Central memory CD8-positive, alpha-beta T cell (primary cell): ENCODE measurements at regions not wholly inside any gene's neighbourhood (a gene's known extent, or its start where the extent isn't known, plus 50 kb on each side); places are given as distances from the start of the nearest gene placed in this dataset.
"Not testable (repeated sequence)": the region's sequence is repeated elsewhere in the genome, so short reads cannot be mapped to it uniquely, and the experiment has no call there.

Experiments
- ATAC-seq: fragments of 150-1000 bp; cut with Tn5 transposase; replicated peaks from 2 replicates; pipeline ENCODE4 v1.10.0; 2022; ENCODE audit warnings: mild to moderate bottlenecking, moderate FRiP score, moderate number of reproducible peaks; ENCODE audit not compliant: poor library complexity, severe bottlenecking; ENCODE audit errors: extremely low read depth
- DNase-seq, 2 donors: peaks; one replicate each; pipeline ENCODE4 v3.0.0; 2021; ENCODE audit warnings: low spot score in 2 of 2
- H3K27ac Mint-ChIP-seq: one replicate; pipeline ENCODE4 v1.8.0; 2022; ENCODE audit warnings: low read depth, mild to moderate bottlenecking, moderate library complexity, mixed read lengths
- H3K27me3 Mint-ChIP-seq: one replicate; pipeline ENCODE4 v1.8.0; 2022; ENCODE audit warnings: mixed read lengths
- H3K36me3 Mint-ChIP-seq: one replicate; pipeline ENCODE4 v1.8.0; 2022; ENCODE audit warnings: mild to moderate bottlenecking, moderate library complexity, mixed read lengths; ENCODE audit not compliant: insufficient read depth
- H3K4me1 Mint-ChIP-seq: one replicate; pipeline ENCODE4 v1.8.0; 2022; ENCODE audit warnings: mixed read lengths
- H3K4me3 Mint-ChIP-seq: one replicate; pipeline ENCODE4 v1.8.0; 2022; ENCODE audit warnings: mild to moderate bottlenecking, moderate library complexity, mixed read lengths
- H3K9me3 Mint-ChIP-seq: one replicate; pipeline ENCODE4 v1.8.0; 2022; ENCODE audit warnings: mixed read lengths

DNA sequence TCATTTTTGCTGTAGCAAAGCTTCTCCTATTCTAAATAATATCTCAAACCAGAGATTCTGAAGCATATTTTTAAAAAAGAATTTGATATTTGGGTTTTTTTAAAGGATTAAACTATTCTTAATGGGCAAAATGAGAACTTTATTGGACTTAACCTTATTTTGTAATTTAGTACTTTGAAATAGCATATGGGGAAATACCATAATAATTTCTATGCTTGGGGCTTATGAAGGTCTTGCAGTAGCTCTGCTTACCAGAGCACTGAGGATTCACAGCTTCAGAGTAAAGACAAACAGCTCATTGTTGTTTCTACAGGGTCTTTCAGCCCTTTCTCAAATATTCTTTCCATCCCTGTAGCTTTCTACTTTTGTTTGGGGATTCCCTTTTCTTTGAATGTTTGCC, 111.2 kb upstream of the ZNF648 start:
- H3K4me3 Mint-ChIP-seq: no peak overlapping the region
- ATAC-seq (no peak), DNase-seq (no peak)
- peaks cover 3% of the 10 kb centered on the region for H3K36me3 Mint-ChIP-seq
- H3K27me3 Mint-ChIP-seq: peaks cover 7% of the 10 kb centered on the region
- no peaks in the 10 kb centered on the region for H3K4me1 Mint-ChIP-seq
- no peaks in the 10 kb centered on the region for H3K9me3 Mint-ChIP-seq
- H3K27ac Mint-ChIP-seq: no peak overlapping the region

- Mint-ChIP-seq H3K27me3 (no peaks in the 10 kb centered on the region), H3K4me3 (no peak overlapping the region), H3K36me3 (peaks cover 3% of the 10 kb centered on the region), H3K4me1 (no peaks in the 10 kb centered on the region), H3K27ac (no peak overlapping the region), H3K9me3 (no peaks in the 10 kb centered on the region)
- ATAC-seq (no peak), DNase-seq (no peak)
These were observed 109.5 kb upstream of the ZNF648 start for GRCh38 chr1:182170891-182171461.

GRCh38 chr1:182169203-182169602, 107.7 kb upstream of the ZNF648 start:
- H3K36me3 Mint-ChIP-seq: peaks cover 3% of the 10 kb centered on the region
- H3K4me3 Mint-ChIP-seq: no peak overlapping the region
- ATAC-seq (no peak), DNase-seq (no peak)
- no peaks in the 10 kb centered on the region for H3K4me1 Mint-ChIP-seq
- H3K9me3 Mint-ChIP-seq: no peaks in the 10 kb centered on the region
- no peak overlapping the region for H3K27ac Mint-ChIP-seq
- H3K27me3 Mint-ChIP-seq: peaks cover 15% of the 10 kb centered on the region

- no peak for ATAC-seq
- H3K4me1 Mint-ChIP-seq: no peaks in the 10 kb centered on the region
- no peak for DNase-seq
- H3K4me3 Mint-ChIP-seq: no peak overlapping the region
- H3K9me3 Mint-ChIP-seq: no peaks in the 10 kb centered on the region
- peaks cover 24% of the 10 kb centered on the region for H3K27me3 Mint-ChIP-seq
- peaks cover 3% of the 10 kb centered on the region for H3K36me3 Mint-ChIP-seq
- no peak overlapping the region for H3K27ac Mint-ChIP-seq
These were observed 105.2 kb upstream of the ZNF648 start for GRCh38 chr1:182166750-182167149.

DNA sequence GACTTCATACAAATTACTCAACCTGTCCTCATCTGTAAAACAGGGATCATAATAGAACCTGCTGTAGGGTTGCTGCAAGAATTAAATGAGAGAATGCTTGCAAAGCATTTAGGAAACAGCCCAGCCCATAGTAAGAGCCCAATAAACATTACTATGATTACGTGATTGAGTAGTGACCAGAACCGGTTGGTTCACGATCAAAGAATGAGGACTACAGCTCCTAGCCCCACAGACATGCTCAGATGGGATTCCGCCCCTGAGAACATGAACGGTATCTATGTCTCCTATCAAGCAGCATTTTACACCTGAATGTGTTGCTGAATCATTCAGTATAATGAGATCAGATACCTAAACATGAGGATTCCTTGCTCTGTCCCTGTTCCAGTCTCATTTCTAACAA, 104.8 kb upstream of the ZNF648 start:
- Mint-ChIP-seq H3K27me3 (peaks cover 24% of the 10 kb centered on the region), H3K4me1 (no peaks in the 10 kb centered on the region), H3K36me3 (peaks cover 3% of the 10 kb centered on the region), H3K9me3 (no peaks in the 10 kb centered on the region), H3K4me3 (no peak overlapping the region), H3K27ac (no peak overlapping the region)
- DNase-seq (no peak), ATAC-seq (no peak)

GRCh38 chr1:182164273-182164672, 102.8 kb upstream of the ZNF648 start:
- ATAC-seq (no peak), DNase-seq (no peak)
- H3K4me3 Mint-ChIP-seq: no peak overlapping the region
- peaks cover under 1% of the 10 kb centered on the region for H3K36me3 Mint-ChIP-seq
- H3K4me1 Mint-ChIP-seq: no peaks in the 10 kb centered on the region
- no peaks in the 10 kb centered on the region for H3K9me3 Mint-ChIP-seq
- H3K27me3 Mint-ChIP-seq: peaks cover 24% of the 10 kb centered on the region
- no peak overlapping the region for H3K27ac Mint-ChIP-seq

- peaks cover 24% of the 10 kb centered on the region for H3K27me3 Mint-ChIP-seq
These were observed 102.3 kb upstream of the ZNF648 start for GRCh38 chr1:182163821-182164223.

DNA sequence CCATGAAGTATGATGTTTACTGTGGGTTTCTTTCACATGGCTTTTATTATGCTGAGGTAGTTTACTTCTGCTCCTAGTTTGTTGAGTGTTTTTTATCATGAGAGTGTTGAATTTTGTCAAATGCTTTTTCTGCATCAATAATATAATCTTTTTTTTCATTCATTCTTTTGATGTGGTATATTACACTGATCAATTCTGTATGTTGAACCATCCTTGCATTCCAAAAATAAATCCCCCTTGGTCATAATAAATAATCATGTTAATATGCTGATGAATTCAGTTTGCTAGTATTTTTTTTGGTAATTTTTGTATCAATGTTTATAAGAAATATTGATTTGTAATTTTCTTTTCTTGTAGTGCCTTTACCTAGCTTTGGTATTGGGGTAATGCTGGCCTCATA, 97.9 kb upstream of the ZNF648 start:
- H3K4me1 Mint-ChIP-seq: no peaks in the 10 kb centered on the region
- no peaks in the 10 kb centered on the region for H3K36me3 Mint-ChIP-seq
- no peak for DNase-seq
- peaks cover 12% of the 10 kb centered on the region for H3K27me3 Mint-ChIP-seq
- ATAC-seq: no peak
- no peak overlapping the region for H3K4me3 Mint-ChIP-seq
- no peak overlapping the region for H3K27ac Mint-ChIP-seq
- H3K9me3 Mint-ChIP-seq: no peaks in the 10 kb centered on the region

More at GRCh38 chr1:182163821-182164223, 102.3 kb upstream of the ZNF648 start:
- H3K36me3 Mint-ChIP-seq: no peaks in the 10 kb centered on the region
- H3K4me3 Mint-ChIP-seq: no peak overlapping the region
- no peaks in the 10 kb centered on the region for H3K9me3 Mint-ChIP-seq
- H3K27ac Mint-ChIP-seq: no peak overlapping the region
- H3K4me1 Mint-ChIP-seq: no peaks in the 10 kb centered on the region
- DNase-seq: no peak
- ATAC-seq: no peak

DNA sequence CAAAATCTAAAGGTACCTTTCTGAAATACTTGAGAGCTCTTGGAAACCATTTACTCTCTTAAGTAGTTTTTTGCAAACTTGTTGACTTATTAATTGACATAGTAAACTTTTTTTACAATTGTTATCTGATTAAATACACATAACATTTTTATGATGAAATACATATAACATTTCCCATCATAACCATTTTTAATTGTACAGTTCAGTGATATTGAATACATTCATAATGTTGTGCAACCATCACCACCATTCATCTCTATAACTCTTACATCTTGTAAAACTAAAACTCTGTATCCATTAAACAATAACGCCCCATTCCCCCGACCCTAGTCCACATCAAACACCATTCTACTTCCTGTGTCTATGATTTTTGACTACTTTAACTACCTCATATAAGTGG, 95.7 kb upstream of the ZNF648 start:
- no peaks in the 10 kb centered on the region for H3K4me1 Mint-ChIP-seq
- H3K36me3 Mint-ChIP-seq: no peaks in the 10 kb centered on the region
- no peak for ATAC-seq
- no peaks in the 10 kb centered on the region for H3K27me3 Mint-ChIP-seq
- H3K4me3 Mint-ChIP-seq: no peak overlapping the region
- no peak for DNase-seq
- H3K27ac Mint-ChIP-seq: no peak overlapping the region
- no peaks in the 10 kb centered on the region for H3K9me3 Mint-ChIP-seq

DNA sequence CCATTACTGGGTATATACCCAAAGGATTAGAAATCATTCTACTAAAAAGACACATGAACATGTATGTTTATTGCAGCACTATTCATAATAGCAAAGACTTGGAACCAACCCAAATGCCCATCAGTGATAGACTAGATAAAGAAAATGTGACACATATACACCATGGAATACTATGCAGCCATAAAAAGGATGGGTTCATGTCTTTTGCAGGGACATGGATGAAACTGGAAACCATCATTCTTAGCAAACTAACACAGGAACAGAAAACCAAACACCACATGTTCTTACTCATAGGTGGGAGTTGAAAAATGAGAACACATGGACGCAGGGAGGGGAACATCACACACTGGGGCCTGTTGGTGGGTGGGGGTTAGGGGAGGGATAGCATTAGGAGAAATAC, 92.9 kb upstream of the ZNF648 start:
- H3K27ac Mint-ChIP-seq, H3K36me3 Mint-ChIP-seq, H3K27me3 Mint-ChIP-seq, H3K4me3 Mint-ChIP-seq, H3K9me3 Mint-ChIP-seq, DNase-seq, H3K4me1 Mint-ChIP-seq, ATAC-seq: not testable (repeated sequence)

- Mint-ChIP-seq H3K4me3 (no peak overlapping the region), H3K36me3 (no peaks in the 10 kb centered on the region), H3K27ac (no peak overlapping the region), H3K27me3 (no peaks in the 10 kb centered on the region), H3K4me1 (peaks cover 7% of the 10 kb centered on the region), H3K9me3 (no peaks in the 10 kb centered on the region)
- ATAC-seq: peak; percentile 56
- DNase-seq: no peak
These were observed 88.0 kb upstream of the ZNF648 start for GRCh38 chr1:182149411-182149965.

DNA sequence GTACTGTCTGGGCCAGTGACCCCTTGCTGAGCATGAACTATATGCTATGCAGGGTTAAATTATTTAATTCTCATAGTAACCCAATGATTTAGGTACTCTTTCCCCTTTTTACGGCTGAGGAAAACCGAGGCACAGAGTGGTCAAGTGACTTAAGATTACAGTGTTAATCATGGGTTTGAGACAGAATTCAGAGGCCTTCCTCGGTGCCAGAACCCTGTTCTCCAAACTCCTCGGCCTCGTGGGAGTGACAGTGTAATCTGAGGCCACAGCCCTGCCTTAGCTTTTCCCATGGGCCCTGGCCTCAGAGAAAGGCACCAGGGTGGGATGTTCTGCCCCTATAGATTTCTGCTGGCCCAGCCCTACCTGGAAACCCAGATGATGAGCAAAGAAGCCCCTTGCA, 86.4 kb upstream of the ZNF648 start:
- H3K4me1 Mint-ChIP-seq: peaks cover 7% of the 10 kb centered on the region
- DNase-seq (no peak), ATAC-seq (no peak)
- no peak overlapping the region for H3K4me3 Mint-ChIP-seq
- no peaks in the 10 kb centered on the region for H3K27me3 Mint-ChIP-seq
- no peaks in the 10 kb centered on the region for H3K9me3 Mint-ChIP-seq
- no peaks in the 10 kb centered on the region for H3K36me3 Mint-ChIP-seq
- H3K27ac Mint-ChIP-seq: no peak overlapping the region

GRCh38 chr1:182147136-182147820, 85.8 kb upstream of the ZNF648 start:
- H3K4me3 Mint-ChIP-seq: no peak overlapping the region
- no peak overlapping the region for H3K27ac Mint-ChIP-seq
- peaks cover 7% of the 10 kb centered on the region for H3K4me1 Mint-ChIP-seq
- H3K9me3 Mint-ChIP-seq: no peaks in the 10 kb centered on the region
- DNase-seq (no peak), ATAC-seq (no peak)
- no peaks in the 10 kb centered on the region for H3K27me3 Mint-ChIP-seq
- H3K36me3 Mint-ChIP-seq: no peaks in the 10 kb centered on the region
